PC-9 (cell line): ENCODE measurements at regions not wholly inside any gene's neighbourhood (a gene's known extent, or its start where the extent isn't known, plus 50 kb on each side); places are given as distances from the start of the nearest gene placed in this dataset.

Source experiments
- EZH2 ChIP-seq: fragments of 200-600 bp; sonication (generic); IDR thresholded peaks from 2 replicates; pipeline ENCODE4 v1.8.0; 2017; ENCODE audit warnings: antibody characterized with exemption, low read depth
- TF ChIP-seq, protein P1 (sequence below): fragments of 200-600 bp; sonication (generic); conservative IDR thresholded peaks from 2 replicates; pipeline ENCODE4 v1.6.1; 2017; ENCODE audit warnings: mixed run types, antibody characterized with exemption, mild to moderate bottlenecking, moderate library complexity

DNA sequence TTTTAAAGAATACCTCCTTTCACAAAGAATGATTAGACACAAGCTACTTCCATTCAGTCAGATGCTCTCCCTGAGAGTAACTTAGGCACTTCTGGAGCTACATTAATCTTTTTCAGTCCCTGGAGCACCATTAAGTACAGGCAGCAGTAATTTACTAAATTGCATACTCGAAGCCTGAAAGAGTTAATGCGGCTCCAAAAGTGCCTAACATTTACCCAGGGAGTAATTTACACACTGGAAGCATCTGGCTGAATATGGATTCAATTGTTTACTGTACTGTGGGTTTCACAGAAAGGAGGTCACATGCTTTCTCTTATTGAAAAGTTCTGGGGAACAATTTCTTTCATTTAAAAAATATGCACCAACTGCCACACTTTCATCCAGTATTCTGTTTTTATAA, 260.8 kb upstream of the TENM3 start:
- TF ChIP-seq, protein P1, sequence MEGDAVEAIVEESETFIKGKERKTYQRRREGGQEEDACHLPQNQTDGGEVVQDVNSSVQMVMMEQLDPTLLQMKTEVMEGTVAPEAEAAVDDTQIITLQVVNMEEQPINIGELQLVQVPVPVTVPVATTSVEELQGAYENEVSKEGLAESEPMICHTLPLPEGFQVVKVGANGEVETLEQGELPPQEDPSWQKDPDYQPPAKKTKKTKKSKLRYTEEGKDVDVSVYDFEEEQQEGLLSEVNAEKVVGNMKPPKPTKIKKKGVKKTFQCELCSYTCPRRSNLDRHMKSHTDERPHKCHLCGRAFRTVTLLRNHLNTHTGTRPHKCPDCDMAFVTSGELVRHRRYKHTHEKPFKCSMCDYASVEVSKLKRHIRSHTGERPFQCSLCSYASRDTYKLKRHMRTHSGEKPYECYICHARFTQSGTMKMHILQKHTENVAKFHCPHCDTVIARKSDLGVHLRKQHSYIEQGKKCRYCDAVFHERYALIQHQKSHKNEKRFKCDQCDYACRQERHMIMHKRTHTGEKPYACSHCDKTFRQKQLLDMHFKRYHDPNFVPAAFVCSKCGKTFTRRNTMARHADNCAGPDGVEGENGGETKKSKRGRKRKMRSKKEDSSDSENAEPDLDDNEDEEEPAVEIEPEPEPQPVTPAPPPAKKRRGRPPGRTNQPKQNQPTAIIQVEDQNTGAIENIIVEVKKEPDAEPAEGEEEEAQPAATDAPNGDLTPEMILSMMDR, result no peak
- TF ChIP-seq EZH2, result no peak
